Astrocyte (in vitro differentiated cells and primary cell): ENCODE measurements at regions not wholly inside any gene's neighbourhood (a gene's known extent, or its start where the extent isn't known, plus 50 kb on each side); places are given as distances from the start of the nearest gene placed in this dataset.

Experiments
- DNase-seq: peaks from one replicate; pipeline ENCODE4 v3.0.0-alpha.2; 2010; ENCODE audit warnings: low read depth
- FAIRE-seq: peaks from 2 replicates; lab custom pipeline; 2011; peaks lifted over from hg19 to GRCh38; lab: Jason Lieb, UNC
- H2AFZ ChIP-seq: 2 replicates; pipeline ENCODE4 v1.6.0; 2012; ENCODE audit warnings: low read depth, low read length, inconsistent platforms
- H3K27ac ChIP-seq: 2 replicates; pipeline ENCODE4 v1.5.1; 2011; ENCODE audit warnings: low read depth, low read length, inconsistent platforms
- H3K27me3 ChIP-seq: 2 replicates; pipeline ENCODE4 v1.6.0; 2011; ENCODE audit warnings: low read length, inconsistent platforms; ENCODE audit not compliant: insufficient read depth
- H3K36me3 ChIP-seq: 2 replicates; pipeline ENCODE4 v1.5.1; 2011; ENCODE audit warnings: low read length, inconsistent platforms; ENCODE audit not compliant: insufficient read depth
- H3K4me1 ChIP-seq: 2 replicates; pipeline ENCODE4 v1.5.1; 2011; ENCODE audit warnings: low read length, inconsistent platforms; ENCODE audit not compliant: insufficient read depth
- H3K4me2 ChIP-seq: 2 replicates; pipeline ENCODE4 v1.6.0; 2012; ENCODE audit warnings: low read length, inconsistent platforms
- H3K4me3 ChIP-seq: 2 replicates; pipeline ENCODE4 v1.5.1; 2011; ENCODE audit warnings: low read depth, mild to moderate bottlenecking, low read length, inconsistent platforms; ENCODE audit not compliant: insufficient read depth
- H3K79me2 ChIP-seq: 2 replicates; pipeline ENCODE4 v1.6.0; 2012; ENCODE audit warnings: mild to moderate bottlenecking, low read length, inconsistent platforms; ENCODE audit not compliant: insufficient read depth
- H3K9ac ChIP-seq: 2 replicates; pipeline ENCODE4 v1.6.0; 2012; ENCODE audit warnings: mild to moderate bottlenecking, low read length, inconsistent platforms
- H3K9me3 ChIP-seq: 2 replicates; pipeline ENCODE4 v1.5.1; 2012; ENCODE audit warnings: low read depth, mild to moderate bottlenecking, low read length, inconsistent platforms; ENCODE audit not compliant: insufficient read depth
- H4K20me1 ChIP-seq: 2 replicates; pipeline ENCODE4 v1.6.0; 2012; ENCODE audit warnings: low read length, inconsistent platforms; ENCODE audit not compliant: insufficient read depth
- H3K27ac Mint-ChIP-seq: one replicate; pipeline ENCODE4 v1.8.0; 2021; ENCODE audit warnings: mild to moderate bottlenecking, mixed read lengths; ENCODE audit not compliant: unreplicated experiment
- H3K27me3 Mint-ChIP-seq: one replicate; pipeline ENCODE4 v1.8.0; 2021; ENCODE audit warnings: low read depth, mixed read lengths; ENCODE audit not compliant: unreplicated experiment
- H3K36me3 Mint-ChIP-seq: one replicate; pipeline ENCODE4 v1.8.0; 2021; ENCODE audit warnings: low read depth, mixed read lengths; ENCODE audit not compliant: unreplicated experiment
- H3K4me1 Mint-ChIP-seq: one replicate; pipeline ENCODE4 v1.8.0; 2021; ENCODE audit warnings: low read depth, mixed read lengths; ENCODE audit not compliant: unreplicated experiment
- H3K4me3 Mint-ChIP-seq: one replicate; pipeline ENCODE4 v1.8.0; 2021; ENCODE audit warnings: mild to moderate bottlenecking, moderate library complexity, mixed read lengths; ENCODE audit not compliant: unreplicated experiment
- H3K9me3 Mint-ChIP-seq: one replicate; pipeline ENCODE4 v1.8.0; 2021; ENCODE audit warnings: mild to moderate bottlenecking, mixed read lengths; ENCODE audit not compliant: unreplicated experiment
- CTCF ChIP-seq: IDR thresholded peaks from 2 replicates; pipeline ENCODE4 v1.5.1; 2011; ENCODE audit warnings: low read depth, mild to moderate bottlenecking, inconsistent platforms, low read length, moderate library complexity; ENCODE audit not compliant: insufficient read depth
- EZH2 ChIP-seq: IDR thresholded peaks from 2 replicates; pipeline ENCODE4 v1.6.1; 2012; ENCODE audit warnings: mild to moderate bottlenecking, low read length, inconsistent platforms; ENCODE audit not compliant: insufficient read depth

GRCh38 chr12:19719672-19720071 lies 280.4 kb downstream of the AEBP2 start:
- no peak overlapping the region for H3K4me3 Mint-ChIP-seq
- no peak overlapping the region for H3K4me2 ChIP-seq
- TF ChIP-seq EZH2 (no peak), CTCF (no peak)
- peaks cover 2% of the 10 kb centered on the region for H3K27me3 Mint-ChIP-seq
- DNase-seq (no peak), FAIRE-seq (no peak)
- H3K9me3 Mint-ChIP-seq: peaks cover 4% of the 10 kb centered on the region
- H3K79me2 ChIP-seq: no peaks in the 10 kb centered on the region
- H3K36me3 Mint-ChIP-seq: no peaks in the 10 kb centered on the region
- H3K36me3 ChIP-seq: no peaks in the 10 kb centered on the region
- no peak overlapping the region for H3K27ac ChIP-seq
- H2AFZ ChIP-seq: no peak overlapping the region
- H3K4me3 ChIP-seq: no peak overlapping the region
- H3K4me1 ChIP-seq: no peaks in the 10 kb centered on the region
- no peak overlapping the region for H3K27ac Mint-ChIP-seq
- H3K27me3 ChIP-seq: no peaks in the 10 kb centered on the region
- H4K20me1 ChIP-seq: no peaks in the 10 kb centered on the region
- no peaks in the 10 kb centered on the region for H3K4me1 Mint-ChIP-seq
- no peaks in the 10 kb centered on the region for H3K9me3 ChIP-seq
- no peak overlapping the region for H3K9ac ChIP-seq

- Histone ChIP-seq H3K4me3 (no peak overlapping the region), H3K4me2 (no peak overlapping the region), H3K9me3 (no peaks in the 10 kb centered on the region), H3K27me3 (no peaks in the 10 kb centered on the region), H3K27ac (no peak overlapping the region), H3K4me1 (no peaks in the 10 kb centered on the region), H3K79me2 (no peaks in the 10 kb centered on the region), H2AFZ (no peak overlapping the region), H3K36me3 (no peaks in the 10 kb centered on the region), H4K20me1 (no peaks in the 10 kb centered on the region), H3K9ac (no peak overlapping the region)
- no peaks in the 10 kb centered on the region for H3K27me3 Mint-ChIP-seq
- no peak overlapping the region for H3K27ac Mint-ChIP-seq
- no peaks in the 10 kb centered on the region for H3K9me3 Mint-ChIP-seq
- no peak for TF ChIP-seq EZH2
- no peak for TF ChIP-seq CTCF
- H3K4me1 Mint-ChIP-seq: no peaks in the 10 kb centered on the region
- FAIRE-seq (no peak), DNase-seq (no peak)
- no peak overlapping the region for H3K4me3 Mint-ChIP-seq
- peaks cover 1% of the 10 kb centered on the region for H3K36me3 Mint-ChIP-seq
These were observed 286.8 kb downstream of the AEBP2 start for GRCh38 chr12:19726122-19726521.

- FAIRE-seq: no peak
- no peaks in the 10 kb centered on the region for H3K27me3 ChIP-seq
- H3K4me1 ChIP-seq: no peaks in the 10 kb centered on the region
- Mint-ChIP-seq H3K9me3 (no peaks in the 10 kb centered on the region), H3K4me1 (no peaks in the 10 kb centered on the region), H3K27me3 (no peaks in the 10 kb centered on the region), H3K27ac (no peak overlapping the region), H3K4me3 (no peak overlapping the region), H3K36me3 (peaks cover 1% of the 10 kb centered on the region)
- H3K9me3 ChIP-seq: no peaks in the 10 kb centered on the region
- H4K20me1 ChIP-seq: no peaks in the 10 kb centered on the region
- H3K79me2 ChIP-seq: no peaks in the 10 kb centered on the region
- no peak for DNase-seq
- no peaks in the 10 kb centered on the region for H3K36me3 ChIP-seq
- no peak overlapping the region for H3K9ac ChIP-seq
- H3K4me2 ChIP-seq: no peak overlapping the region
- H3K27ac ChIP-seq: no peak overlapping the region
- no peak overlapping the region for H2AFZ ChIP-seq
- no peak for TF ChIP-seq EZH2
- H3K4me3 ChIP-seq: no peak overlapping the region
These were observed 287.3 kb downstream of the AEBP2 start for GRCh38 chr12:19726592-19726991.
